Activated CD8-positive, alpha-beta memory T cell treated with anti-CD3 and anti-CD28 coated beads for 36 hours (primary cell): ENCODE measurements at regions not wholly inside any gene's neighbourhood (a gene's known extent, or its start where the extent isn't known, plus 50 kb on each side); places are given as distances from the start of the nearest gene placed in this dataset.
"Not testable (repeated sequence)": the region's sequence is repeated elsewhere in the genome, so short reads cannot be mapped to it uniquely, and the experiment has no call there.

Experiments
- CTCF ChIA-PET: fragments of 350-600 bp; sonication (Branson Sonifier 250); formaldehyde crosslinking; loops from one replicate; lab custom pipeline; 2021; ENCODE audit warnings: antibody characterized with exemption; lab: Charles Lee
- POLR2A ChIA-PET: fragments of 350-600 bp; sonication (Branson Sonifier 250); formaldehyde crosslinking; loops from one replicate; lab custom pipeline; 2021; ENCODE audit warnings: antibody characterized with exemption; lab: Charles Lee

- CTCF ChIA-PET = no interaction called here
- POLR2A ChIA-PET = no interaction called here
Measured at GRCh38 chr15:45858491-45858890, 223.7 kb downstream of the SQOR start.

- CTCF ChIA-PET = no interaction called here
- POLR2A ChIA-PET = interaction anchor here (0.7 kb wide), 1 partner anchor 166 kb away, joined by 5 read pairs; no protein-coding TSS in a partner anchor
Measured at GRCh38 chr15:45862034-45862433, 227.2 kb downstream of the SQOR start.

GRCh38 chr15:45863881-45864580, 229.2 kb downstream of the SQOR start:
- ChIA-PET POLR2A (no interaction called here), CTCF (interaction anchor here (0.5 kb wide), 1 partner anchor 46 kb away, joined by 3 read pairs; no protein-coding TSS in a partner anchor)

- ChIA-PET POLR2A (interaction anchor here (0.6 kb wide), 1 partner anchor 26 kb away, joined by 3 read pairs; no protein-coding TSS in a partner anchor), CTCF (no interaction called here)
Measured at GRCh38 chr15:45866616-45867015, 231.8 kb downstream of the SQOR start.

- POLR2A ChIA-PET = interaction anchor here (0.6 kb wide), 1 partner anchor 26 kb away, joined by 3 read pairs; no protein-coding TSS in a partner anchor
- CTCF ChIA-PET = no interaction called here
Measured at GRCh38 chr15:45867281-45867680, 232.5 kb downstream of the SQOR start.

- POLR2A ChIA-PET = no interaction called here
- CTCF ChIA-PET = no interaction called here
Measured at GRCh38 chr15:45868109-45868691, 233.4 kb downstream of the SQOR start.

GRCh38 chr15:45869034-45869668, 234.3 kb downstream of the SQOR start:
- CTCF ChIA-PET = no interaction called here
- POLR2A ChIA-PET = no interaction called here

- ChIA-PET POLR2A (no interaction called here), CTCF (no interaction called here)
Measured at GRCh38 chr15:45871121-45871855, 236.5 kb downstream of the SQOR start.

GRCh38 chr15:45873781-45874180, 239.0 kb downstream of the SQOR start:
- CTCF ChIA-PET = no interaction called here
- POLR2A ChIA-PET = no interaction called here

- POLR2A ChIA-PET, CTCF ChIA-PET: not testable (repeated sequence)
Measured at GRCh38 chr15:45874566-45874965, 239.7 kb downstream of the SQOR start.

GRCh38 chr15:45884289-45884688, 249.5 kb downstream of the SQOR start:
- POLR2A ChIA-PET = no interaction called here
- CTCF ChIA-PET = no interaction called here

GRCh38 chr15:45884755-45885445, 250.1 kb downstream of the SQOR start:
- ChIA-PET CTCF (no interaction called here), POLR2A (no interaction called here)

GRCh38 chr15:45885801-45886200, 251.0 kb downstream of the SQOR start:
- ChIA-PET POLR2A (no interaction called here), CTCF (no interaction called here)

- CTCF ChIA-PET = no interaction called here
- POLR2A ChIA-PET = no interaction called here
Measured at GRCh38 chr15:45891766-45892165, 256.9 kb downstream of the SQOR start.

- POLR2A ChIA-PET = no interaction called here
- CTCF ChIA-PET = no interaction called here
Measured at GRCh38 chr15:45892182-45892581, 257.4 kb downstream of the SQOR start.

GRCh38 chr15:45903283-45903682, 268.5 kb downstream of the SQOR start:
- CTCF ChIA-PET = no interaction called here
- POLR2A ChIA-PET = no interaction called here

GRCh38 chr15:45904019-45904418, 269.2 kb downstream of the SQOR start:
- CTCF ChIA-PET = no interaction called here

GRCh38 chr15:45906230-45906629, 271.4 kb downstream of the SQOR start:
- POLR2A ChIA-PET = no interaction called here

More at GRCh38 chr15:45904019-45904418, 269.2 kb downstream of the SQOR start:
- POLR2A ChIA-PET = no interaction called here

GRCh38 chr15:45910671-45911070, 275.8 kb downstream of the SQOR start:
- ChIA-PET CTCF (no interaction called here), POLR2A (no interaction called here)

More at GRCh38 chr15:45906230-45906629, 271.4 kb downstream of the SQOR start:
- CTCF ChIA-PET = no interaction called here
